ENCODE measurements at regions not wholly inside any gene's neighbourhood (a gene's known extent, or its start where the extent isn't known, plus 50 kb on each side); places are given as distances from the start of the nearest gene placed in this dataset.

DNA sequence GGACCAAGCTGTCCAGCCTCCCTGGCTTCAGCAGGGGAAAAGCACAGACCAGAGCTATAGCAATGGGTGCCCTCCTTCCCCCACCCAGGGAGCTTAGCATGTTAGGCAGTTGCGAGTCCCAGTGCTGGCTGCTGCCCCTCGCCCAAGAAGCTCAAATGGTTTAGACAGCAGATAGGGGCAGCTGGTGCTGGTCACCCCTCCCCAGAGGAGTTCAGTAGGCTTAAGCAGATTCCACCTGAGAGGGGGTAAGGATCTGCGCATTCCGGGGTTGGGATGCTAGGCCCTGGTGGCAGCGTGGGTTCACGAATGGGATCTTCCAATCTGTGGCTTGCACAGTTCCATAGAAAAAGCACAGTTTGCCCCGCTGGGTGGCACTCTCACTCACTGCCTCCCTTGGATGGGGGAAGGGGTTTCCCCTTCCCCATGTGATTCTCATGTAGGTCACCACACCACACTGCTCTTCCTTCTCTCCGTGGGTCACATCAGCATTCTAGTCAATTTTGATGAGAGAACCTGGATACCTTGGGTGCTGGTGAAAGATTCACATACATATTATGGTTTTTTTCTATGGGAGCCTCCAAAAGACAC is 665.6 kb downstream of the C12orf50 start:
- Histone ChIP-seq H3K27me3 (ENCODE audit: control insufficient read depth, low read length) (no peaks in the 10 kb centered on the region), H3K79me2 (ENCODE audit: control insufficient read depth, low read length) (no peaks in the 10 kb centered on the region), H4K20me1 (ENCODE audit: control insufficient read depth, insufficient read depth, low read depth, low read length) (no peaks in the 10 kb centered on the region), H3K9me3 (ENCODE audit: control insufficient read depth, insufficient read depth, low read length) (no peaks in the 10 kb centered on the region; the same call in 1 of the 2 replicates), H3K4me1 (ENCODE audit: control insufficient read depth, low read length) (no peaks in the 10 kb centered on the region), H3K4me3 (ENCODE audit: low read length) (no peak overlapping the region), H3K27ac (ENCODE audit: low read depth, low read length) (no peak overlapping the region), H3K4me2 (ENCODE audit: low read length) (no peak overlapping the region), H3F3A (ENCODE audit: control insufficient read depth, insufficient read depth) (no peaks in the 10 kb centered on the region), H3K36me3 (ENCODE audit: control insufficient read depth, low read length) (no peaks in the 10 kb centered on the region), H3K9me2 (replicated peaks; ENCODE audit: control insufficient read depth, low read length) (no peaks in the 10 kb centered on the region)
- TF ChIP-seq, protein P1, sequence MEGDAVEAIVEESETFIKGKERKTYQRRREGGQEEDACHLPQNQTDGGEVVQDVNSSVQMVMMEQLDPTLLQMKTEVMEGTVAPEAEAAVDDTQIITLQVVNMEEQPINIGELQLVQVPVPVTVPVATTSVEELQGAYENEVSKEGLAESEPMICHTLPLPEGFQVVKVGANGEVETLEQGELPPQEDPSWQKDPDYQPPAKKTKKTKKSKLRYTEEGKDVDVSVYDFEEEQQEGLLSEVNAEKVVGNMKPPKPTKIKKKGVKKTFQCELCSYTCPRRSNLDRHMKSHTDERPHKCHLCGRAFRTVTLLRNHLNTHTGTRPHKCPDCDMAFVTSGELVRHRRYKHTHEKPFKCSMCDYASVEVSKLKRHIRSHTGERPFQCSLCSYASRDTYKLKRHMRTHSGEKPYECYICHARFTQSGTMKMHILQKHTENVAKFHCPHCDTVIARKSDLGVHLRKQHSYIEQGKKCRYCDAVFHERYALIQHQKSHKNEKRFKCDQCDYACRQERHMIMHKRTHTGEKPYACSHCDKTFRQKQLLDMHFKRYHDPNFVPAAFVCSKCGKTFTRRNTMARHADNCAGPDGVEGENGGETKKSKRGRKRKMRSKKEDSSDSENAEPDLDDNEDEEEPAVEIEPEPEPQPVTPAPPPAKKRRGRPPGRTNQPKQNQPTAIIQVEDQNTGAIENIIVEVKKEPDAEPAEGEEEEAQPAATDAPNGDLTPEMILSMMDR (IDR thresholded peaks at IDR 0.05; ENCODE audit: low read depth, low read length, poor library complexity, severe bottlenecking): no peak
- no peak for TF ChIP-seq EZH2phosphoT487 (IDR thresholded peaks at IDR 0.05; ENCODE audit: borderline replicate concordance, low read length)

DNA sequence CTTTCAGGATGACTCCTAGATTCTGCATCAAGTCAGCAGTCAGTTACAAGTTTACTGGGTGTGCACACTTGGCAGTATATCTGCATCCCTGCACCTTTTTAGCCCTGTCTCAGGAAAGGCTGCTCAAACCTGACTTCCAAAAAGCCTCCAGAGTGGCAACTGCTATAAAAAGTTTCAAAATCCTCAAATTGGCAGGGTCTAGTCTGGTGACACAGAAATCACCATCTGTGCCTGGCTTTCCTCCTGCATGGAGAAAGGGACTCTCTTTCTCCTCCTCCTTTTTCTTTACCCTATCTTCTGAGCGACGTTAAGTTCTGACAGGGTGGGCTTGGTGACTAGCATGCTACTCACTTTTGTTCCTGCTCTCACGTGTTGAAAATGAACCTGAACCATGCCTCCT is 679.5 kb downstream of the C12orf50 start:
- no peak overlapping the region for H3K27ac ChIP-seq (ENCODE audit: low read depth, low read length)
- H3K79me2 ChIP-seq (ENCODE audit: control insufficient read depth, low read length): no peaks in the 10 kb centered on the region
- no peaks in the 10 kb centered on the region for H3K4me1 ChIP-seq (ENCODE audit: control insufficient read depth, low read length)
- H3K27me3 ChIP-seq (ENCODE audit: control insufficient read depth, low read length): no peaks in the 10 kb centered on the region
- no peaks in the 10 kb centered on the region for H3K9me3 ChIP-seq (ENCODE audit: control insufficient read depth, insufficient read depth, low read length)
- H3F3A ChIP-seq (ENCODE audit: control insufficient read depth, insufficient read depth): no peaks in the 10 kb centered on the region
- TF ChIP-seq EZH2phosphoT487 (IDR thresholded peaks at IDR 0.05; ENCODE audit: borderline replicate concordance, low read length): no peak
- TF ChIP-seq, protein P1 (IDR thresholded peaks at IDR 0.05; ENCODE audit: low read depth, low read length, poor library complexity, severe bottlenecking): no peak
- no peaks in the 10 kb centered on the region for H3K36me3 ChIP-seq (ENCODE audit: control insufficient read depth, low read length)
- H3K4me3 ChIP-seq (ENCODE audit: low read length): no peak overlapping the region
- H4K20me1 ChIP-seq (ENCODE audit: control insufficient read depth, insufficient read depth, low read depth, low read length): no peaks in the 10 kb centered on the region
- H3K9me2 ChIP-seq (replicated peaks; ENCODE audit: control insufficient read depth, low read length): no peaks in the 10 kb centered on the region
- no peak overlapping the region for H3K4me2 ChIP-seq (ENCODE audit: low read length)

DNA sequence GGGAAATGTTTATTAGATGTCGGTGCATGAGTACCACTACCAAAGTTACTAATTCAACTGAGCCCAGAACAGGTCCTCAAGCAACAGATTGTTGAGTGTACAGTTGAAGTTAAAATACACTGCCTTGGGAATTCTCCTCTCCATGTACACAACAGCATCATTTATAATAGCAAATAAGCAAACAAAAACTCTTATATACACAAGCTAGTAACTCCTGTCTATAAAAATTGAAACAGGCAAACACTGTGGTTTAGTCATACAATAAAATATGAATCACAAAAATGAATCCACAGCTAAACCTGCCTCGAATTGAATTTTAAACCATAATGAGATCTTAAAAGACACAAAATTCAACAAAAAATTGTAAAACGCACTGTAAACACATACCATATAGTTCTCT is 681.1 kb downstream of the C12orf50 start:
- no peaks in the 10 kb centered on the region for H3F3A ChIP-seq (ENCODE audit: control insufficient read depth, insufficient read depth)
- TF ChIP-seq EZH2phosphoT487 (IDR thresholded peaks at IDR 0.05; ENCODE audit: borderline replicate concordance, low read length): no peak
- TF ChIP-seq, protein P1 (IDR thresholded peaks at IDR 0.05; ENCODE audit: low read depth, low read length, poor library complexity, severe bottlenecking): no peak
- no peaks in the 10 kb centered on the region for H4K20me1 ChIP-seq (ENCODE audit: control insufficient read depth, insufficient read depth, low read depth, low read length)
- H3K27me3 ChIP-seq (ENCODE audit: control insufficient read depth, low read length): no peaks in the 10 kb centered on the region
- H3K27ac ChIP-seq (ENCODE audit: low read depth, low read length): no peak overlapping the region
- H3K79me2 ChIP-seq (ENCODE audit: control insufficient read depth, low read length): no peaks in the 10 kb centered on the region
- no peaks in the 10 kb centered on the region for H3K36me3 ChIP-seq (ENCODE audit: control insufficient read depth, low read length)
- no peak overlapping the region for H3K4me2 ChIP-seq (ENCODE audit: low read length)
- H3K9me2 ChIP-seq (replicated peaks; ENCODE audit: control insufficient read depth, low read length): no peaks in the 10 kb centered on the region
- no peaks in the 10 kb centered on the region for H3K9me3 ChIP-seq (ENCODE audit: control insufficient read depth, insufficient read depth, low read length)
- H3K4me3 ChIP-seq (ENCODE audit: low read length): no peak overlapping the region
- no peaks in the 10 kb centered on the region for H3K4me1 ChIP-seq (ENCODE audit: control insufficient read depth, low read length)

Data from DOHH2 (cell line).